ENCODE measurements at regions not wholly inside any gene's neighbourhood (a gene's known extent, or its start where the extent isn't known, plus 50 kb on each side); places are given as distances from the start of the nearest gene placed in this dataset.

- no peak for TF ChIP-seq CTCF (IDR thresholded peaks at IDR 0.05; ENCODE audit: insufficient read depth, low read depth, low read length, missing control alignments)
- no peak for DNase-seq (ENCODE audit: low read depth)
- no peak overlapping the region for H3K4me3 ChIP-seq (ENCODE audit: low read length)
These were observed 52.2 kb upstream of the HMGXB4 start for GRCh38 chr22:35204807-35205775.

GRCh38 chr22:35205961-35206360, 51.3 kb upstream of the HMGXB4 start:
- TF ChIP-seq CTCF (IDR thresholded peaks at IDR 0.05; ENCODE audit: insufficient read depth, low read depth, low read length, missing control alignments): no peak
- peak; percentile 33 for DNase-seq (ENCODE audit: low read depth)
- no peak overlapping the region for H3K4me3 ChIP-seq (ENCODE audit: low read length)

GRCh38 chr22:35206889-35207288, 50.4 kb upstream of the HMGXB4 start:
- no peak for DNase-seq (ENCODE audit: low read depth)
- TF ChIP-seq CTCF (IDR thresholded peaks at IDR 0.05; ENCODE audit: insufficient read depth, low read depth, low read length, missing control alignments): no peak
- H3K4me3 ChIP-seq (ENCODE audit: low read length): no peak overlapping the region
